ENCODE measurements at regions not wholly inside any gene's neighbourhood (a gene's known extent, or its start where the extent isn't known, plus 50 kb on each side); places are given as distances from the start of the nearest gene placed in this dataset.

DNA sequence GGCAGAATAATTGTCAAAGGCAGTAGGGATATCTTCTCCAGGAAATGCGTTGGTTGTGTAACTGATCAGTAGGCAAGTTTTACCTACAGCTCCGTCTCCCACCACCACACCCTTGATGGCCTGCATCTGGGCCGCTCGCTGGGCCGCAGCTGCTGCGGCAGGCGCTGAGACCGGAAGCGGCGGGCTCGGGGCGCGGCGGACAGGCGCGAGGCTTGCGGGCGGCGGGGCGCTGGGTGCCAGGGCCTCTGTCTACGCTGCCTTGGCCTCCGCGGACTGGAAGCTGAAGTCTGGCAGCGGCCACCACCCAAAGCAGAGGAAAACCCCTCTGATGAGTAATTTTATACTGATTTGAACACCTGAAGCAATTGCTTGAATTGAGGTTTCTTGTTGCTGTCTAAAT, 124.2 kb upstream of the ZIC3 start:
- H3K4me2 ChIP-seq: no peak overlapping the region
- H3K4me1 ChIP-seq (ENCODE audit: control insufficient read depth in 1 of 2, insufficient read depth in 2 of 2, low read depth in 1 of 2, low read length in 1 of 2): no peaks in the 10 kb centered on the region
- no peaks in the 10 kb centered on the region for H3K9me3 ChIP-seq
- no peaks in the 10 kb centered on the region for H3F3A ChIP-seq (replicated peaks; ENCODE audit: insufficient read depth)
- POLR2A ChIA-PET: no interaction called here
- no peaks in the 10 kb centered on the region for H3K36me3 ChIP-seq (replicated peaks in 1 of 2; ENCODE audit: control insufficient read depth in 1 of 2, insufficient read depth in 2 of 2, low read length in 1 of 2)
- CTCF ChIA-PET: no interaction called here
- H4K20me1 ChIP-seq (ENCODE audit: insufficient read depth): no peaks in the 10 kb centered on the region
- no peak overlapping the region for H3K4me3 ChIP-seq (ENCODE audit: low read depth in 2 of 2, low read length in 1 of 2)
- H3K27me3 ChIP-seq (ENCODE audit: insufficient read depth): no peaks in the 10 kb centered on the region
- no peaks in the 10 kb centered on the region for H3K79me2 ChIP-seq (ENCODE audit: insufficient read depth)
- H3K9me2 ChIP-seq: no peaks in the 10 kb centered on the region
- 56% methylated on average over 23 of the region's 24 CpGs for WGBS (ENCODE audit: low lambda C conversion rate)
- TF ChIP-seq MXI1 (IDR thresholded peaks at IDR 0.05; ENCODE audit: low read depth, low read length) (no peak), SMC3 (IDR thresholded peaks at IDR 0.05; ENCODE audit: low read depth, low read length) (no peak), GATA2 (CRISPR knock-in tag; IDR thresholded peaks at IDR 0.05) (no peak), RXRA (IDR thresholded peaks at IDR 0.05; ENCODE audit: borderline replicate concordance, low read depth) (no peak), POLR2AphosphoS5 (IDR thresholded peaks at IDR 0.05; ENCODE audit: low read depth, low read length) (no peak), FOSL2 (IDR thresholded peaks at IDR 0.05; ENCODE audit: borderline replicate concordance, low read depth) (no peak), GABPA (IDR thresholded peaks at IDR 0.05; ENCODE audit: low read depth) (no peak), MEF2A (IDR thresholded peaks at IDR 0.05; ENCODE audit: borderline replicate concordance, low read depth) (no peak), ELF1 (IDR thresholded peaks at IDR 0.05) (no peak), TCF12 (IDR thresholded peaks at IDR 0.05) (no peak), TEAD4 (IDR thresholded peaks at IDR 0.05; ENCODE audit: borderline replicate concordance, insufficient read depth) (no peak)
- TF ChIP-seq, protein P1, sequence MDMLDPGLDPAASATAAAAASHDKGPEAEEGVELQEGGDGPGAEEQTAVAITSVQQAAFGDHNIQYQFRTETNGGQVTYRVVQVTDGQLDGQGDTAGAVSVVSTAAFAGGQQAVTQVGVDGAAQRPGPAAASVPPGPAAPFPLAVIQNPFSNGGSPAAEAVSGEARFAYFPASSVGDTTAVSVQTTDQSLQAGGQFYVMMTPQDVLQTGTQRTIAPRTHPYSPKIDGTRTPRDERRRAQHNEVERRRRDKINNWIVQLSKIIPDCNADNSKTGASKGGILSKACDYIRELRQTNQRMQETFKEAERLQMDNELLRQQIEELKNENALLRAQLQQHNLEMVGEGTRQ (IDR thresholded peaks at IDR 0.05; ENCODE audit: borderline replicate concordance, low read depth, low read length): no peak
- TF ChIP-seq, protein P2, sequence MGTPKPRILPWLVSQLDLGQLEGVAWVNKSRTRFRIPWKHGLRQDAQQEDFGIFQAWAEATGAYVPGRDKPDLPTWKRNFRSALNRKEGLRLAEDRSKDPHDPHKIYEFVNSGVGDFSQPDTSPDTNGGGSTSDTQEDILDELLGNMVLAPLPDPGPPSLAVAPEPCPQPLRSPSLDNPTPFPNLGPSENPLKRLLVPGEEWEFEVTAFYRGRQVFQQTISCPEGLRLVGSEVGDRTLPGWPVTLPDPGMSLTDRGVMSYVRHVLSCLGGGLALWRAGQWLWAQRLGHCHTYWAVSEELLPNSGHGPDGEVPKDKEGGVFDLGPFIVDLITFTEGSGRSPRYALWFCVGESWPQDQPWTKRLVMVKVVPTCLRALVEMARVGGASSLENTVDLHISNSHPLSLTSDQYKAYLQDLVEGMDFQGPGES (IDR thresholded peaks at IDR 0.05; ENCODE audit: low read depth, low read length): no peak
- TF ChIP-seq, protein P3, sequence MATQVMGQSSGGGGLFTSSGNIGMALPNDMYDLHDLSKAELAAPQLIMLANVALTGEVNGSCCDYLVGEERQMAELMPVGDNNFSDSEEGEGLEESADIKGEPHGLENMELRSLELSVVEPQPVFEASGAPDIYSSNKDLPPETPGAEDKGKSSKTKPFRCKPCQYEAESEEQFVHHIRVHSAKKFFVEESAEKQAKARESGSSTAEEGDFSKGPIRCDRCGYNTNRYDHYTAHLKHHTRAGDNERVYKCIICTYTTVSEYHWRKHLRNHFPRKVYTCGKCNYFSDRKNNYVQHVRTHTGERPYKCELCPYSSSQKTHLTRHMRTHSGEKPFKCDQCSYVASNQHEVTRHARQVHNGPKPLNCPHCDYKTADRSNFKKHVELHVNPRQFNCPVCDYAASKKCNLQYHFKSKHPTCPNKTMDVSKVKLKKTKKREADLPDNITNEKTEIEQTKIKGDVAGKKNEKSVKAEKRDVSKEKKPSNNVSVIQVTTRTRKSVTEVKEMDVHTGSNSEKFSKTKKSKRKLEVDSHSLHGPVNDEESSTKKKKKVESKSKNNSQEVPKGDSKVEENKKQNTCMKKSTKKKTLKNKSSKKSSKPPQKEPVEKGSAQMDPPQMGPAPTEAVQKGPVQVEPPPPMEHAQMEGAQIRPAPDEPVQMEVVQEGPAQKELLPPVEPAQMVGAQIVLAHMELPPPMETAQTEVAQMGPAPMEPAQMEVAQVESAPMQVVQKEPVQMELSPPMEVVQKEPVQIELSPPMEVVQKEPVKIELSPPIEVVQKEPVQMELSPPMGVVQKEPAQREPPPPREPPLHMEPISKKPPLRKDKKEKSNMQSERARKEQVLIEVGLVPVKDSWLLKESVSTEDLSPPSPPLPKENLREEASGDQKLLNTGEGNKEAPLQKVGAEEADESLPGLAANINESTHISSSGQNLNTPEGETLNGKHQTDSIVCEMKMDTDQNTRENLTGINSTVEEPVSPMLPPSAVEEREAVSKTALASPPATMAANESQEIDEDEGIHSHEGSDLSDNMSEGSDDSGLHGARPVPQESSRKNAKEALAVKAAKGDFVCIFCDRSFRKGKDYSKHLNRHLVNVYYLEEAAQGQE (IDR thresholded peaks at IDR 0.05; ENCODE audit: low read depth, low read length): no peak
- H3K27ac ChIP-seq (ENCODE audit: low read depth in 2 of 2, low read length in 1 of 2): no peak overlapping the region
- H2AFZ ChIP-seq (ENCODE audit: low read depth): no peak overlapping the region
- H3K9ac ChIP-seq: no peak overlapping the region
- no peak for DNase-seq

Data from SK-N-SH (cell line).